ENCODE measurements at regions not wholly inside any gene's neighbourhood (a gene's known extent, or its start where the extent isn't known, plus 50 kb on each side); places are given as distances from the start of the nearest gene placed in this dataset.
A peak's percentile ranks its signal among the peaks of the same experiment; 100 is the strongest.
"Not testable (repeated sequence)": the region's sequence is repeated elsewhere in the genome, so short reads cannot be mapped to it uniquely, and the experiment has no call there.

- DNase-seq = no peak
Observed at GRCh38 chr4:110359076-110359475, 116.9 kb upstream of the ENPEP start.

GRCh38 chr4:110357521-110357920 is 118.4 kb upstream of the ENPEP start:
- no peak for DNase-seq

GRCh38 chr4:110354460-110354859 is 121.5 kb upstream of the ENPEP start:
- no peak for DNase-seq

GRCh38 chr4:110352670-110353442 is 123.1 kb upstream of the ENPEP start:
- no peak for DNase-seq

- DNase-seq = no peak
Observed at GRCh38 chr4:110348711-110349383, 127.1 kb upstream of the ENPEP start.

- no peak for DNase-seq
Observed at GRCh38 chr4:110347805-110348204, 128.2 kb upstream of the ENPEP start.

GRCh38 chr4:110344165-110344564 is 131.8 kb upstream of the ENPEP start:
- DNase-seq = peak in 1 of 2 experiments; percentile 54

GRCh38 chr4:110343534-110343933 is 132.4 kb upstream of the ENPEP start:
- DNase-seq = no peak

- peak; percentile 26 to 41 for DNase-seq
Observed at GRCh38 chr4:110341118-110341517, 134.8 kb upstream of the ENPEP start.

- no peak for DNase-seq
Observed at GRCh38 chr4:110335399-110335798, 137.0 kb upstream of the ELOVL6 start.

- DNase-seq = no peak
Observed at GRCh38 chr4:110332483-110332882, 134.1 kb upstream of the ELOVL6 start.

- not testable (repeated sequence) for DNase-seq
Observed at GRCh38 chr4:110326426-110326825, 128.0 kb upstream of the ELOVL6 start.

- DNase-seq = no peak
Observed at GRCh38 chr4:110310795-110311194, 112.4 kb upstream of the ELOVL6 start.

GRCh38 chr4:110309675-110310074 is 111.3 kb upstream of the ELOVL6 start:
- DNase-seq = no peak

GRCh38 chr4:110306303-110306702 is 107.9 kb upstream of the ELOVL6 start:
- peak; percentile 34 to 67 for DNase-seq

GRCh38 chr4:110305455-110305854 is 107.0 kb upstream of the ELOVL6 start:
- DNase-seq = no peak

GRCh38 chr4:110296892-110297291 is 98.5 kb upstream of the ELOVL6 start:
- DNase-seq = no peak

GRCh38 chr4:110294165-110294564 is 95.8 kb upstream of the ELOVL6 start:
- no peak for DNase-seq

GRCh38 chr4:110292994-110293744 is 94.8 kb upstream of the ELOVL6 start:
- no peak for DNase-seq

- DNase-seq = no peak
Observed at GRCh38 chr4:110290511-110290910, 92.1 kb upstream of the ELOVL6 start.

GRCh38 chr4:110289601-110290100 is 91.2 kb upstream of the ELOVL6 start:
- DNase-seq = no peak

- no peak for DNase-seq
Observed at GRCh38 chr4:110287130-110287529, 88.7 kb upstream of the ELOVL6 start.

GRCh38 chr4:110278127-110278526 is 79.7 kb upstream of the ELOVL6 start:
- no peak for DNase-seq

- DNase-seq = no peak
Observed at GRCh38 chr4:110275871-110276270, 77.5 kb upstream of the ELOVL6 start.

Measured in NCI-H526 (cell line).